Endothelial cell of umbilical vein (primary cell): ENCODE measurements at regions not wholly inside any gene's neighbourhood (a gene's known extent, or its start where the extent isn't known, plus 50 kb on each side); places are given as distances from the start of the nearest gene placed in this dataset.

Experiments
- BruUV-seq: library from RNA; stranded (reverse); fragments of 400-500 nt; replicated peaks from 2 replicates; lab custom pipeline; 2021; lab: Mats Ljungman, UMichigan
- CTCF ChIA-PET: fragments of 300-600, 350-600 bp; sonication (Branson Sonifier 250); formaldehyde crosslinking; loops from one replicate; lab custom pipeline; 2021; ENCODE audit warnings: antibody characterized with exemption, inconsistent platforms; lab: Charles Lee
- POLR2A ChIA-PET: fragments of 300-600, 350-600 bp; sonication (Branson Sonifier 250); formaldehyde crosslinking; loops from one replicate; lab custom pipeline; 2021; ENCODE audit warnings: antibody characterized with exemption, inconsistent platforms; lab: Charles Lee
- DNase-seq: peaks from one replicate; pipeline ENCODE4 v3.0.0-alpha.2; 2011; ENCODE audit warnings: low read depth, low spot score
- FAIRE-seq: peaks from 2 replicates; lab custom pipeline; 2011; peaks lifted over from hg19 to GRCh38; lab: Jason Lieb, UNC
- H2AFZ ChIP-seq: 2 replicates; pipeline ENCODE4 v1.6.0; 2012; ENCODE audit warnings: low read depth, low read length, control low read depth, inconsistent platforms
- H3K27ac ChIP-seq: 2 replicates; pipeline ENCODE4 v1.5.1; 2011; ENCODE audit warnings: low read depth, mild to moderate bottlenecking, control low read depth, low read length, moderate library complexity; ENCODE audit not compliant: insufficient read depth
- H3K27me3 ChIP-seq, 2 experiments: 2 replicates each; pipeline versions ENCODE4 v1.6.0 to v1.6.1; 2011; ENCODE audit warnings: low read length in 2 of 2, mixed read lengths in 1 of 2; ENCODE audit not compliant: control insufficient read depth in 2 of 2, insufficient read depth in 2 of 2
- H3K36me3 ChIP-seq, 2 experiments: 2 replicates in 1 of 2; 3 replicates in 1 of 2; pipeline ENCODE4 v1.5.1; 2011; ENCODE audit warnings: low read length in 2 of 2, mild to moderate bottlenecking in 1 of 2, moderate library complexity in 1 of 2; ENCODE audit not compliant: control insufficient read depth in 2 of 2, insufficient read depth in 2 of 2; ENCODE audit errors: extremely low read depth in 1 of 2
- H3K4me1 ChIP-seq: 3 replicates; pipeline ENCODE4 v1.5.1; 2011; ENCODE audit warnings: mild to moderate bottlenecking, low read length; ENCODE audit not compliant: control insufficient read depth, insufficient read depth; ENCODE audit errors: extremely low read depth
- H3K4me2 ChIP-seq: 2 replicates; pipeline ENCODE4 v1.6.1; 2011; ENCODE audit warnings: low read length, control low read depth, mixed read lengths; ENCODE audit not compliant: insufficient read depth
- H3K4me3 ChIP-seq, 3 experiments: fragments of 200-600 bp in 1 of 3; sonication (generic), shearing (Covaris generic) in 1 of 3; replicated peaks in 1 of 3; 2 replicates each; pipeline ENCODE4 v1.5.1; 2011 to 2016; ENCODE audit warnings: control low read depth in 3 of 3, low read length in 3 of 3, mild to moderate bottlenecking in 2 of 3, inconsistent platforms in 1 of 3, low read depth in 1 of 3, moderate library complexity in 1 of 3; ENCODE audit not compliant: insufficient read depth in 1 of 3
- H3K79me2 ChIP-seq: 2 replicates; pipeline ENCODE4 v1.6.0; 2012; ENCODE audit warnings: low read length, inconsistent platforms; ENCODE audit not compliant: control insufficient read depth, insufficient read depth
- H3K9ac ChIP-seq: replicated peaks from 2 replicates; pipeline ENCODE3; 2011; ENCODE audit warnings: low read length, control low read depth; ENCODE audit not compliant: insufficient read depth; ENCODE audit errors: extremely low read depth
- H3K9me1 ChIP-seq: replicated peaks from 3 replicates; pipeline ENCODE4 v1.6.0; 2011; ENCODE audit warnings: mild to moderate bottlenecking, low read length; ENCODE audit not compliant: control insufficient read depth, insufficient read depth; ENCODE audit errors: extremely low read depth
- H3K9me3 ChIP-seq: replicated peaks from 2 replicates; pipeline ENCODE4 v1.5.1; 2012; ENCODE audit warnings: low read length, inconsistent platforms; ENCODE audit not compliant: control insufficient read depth, insufficient read depth
- H4K20me1 ChIP-seq: replicated peaks from 2 replicates; pipeline ENCODE3; 2011; ENCODE audit warnings: mild to moderate bottlenecking, low read length; ENCODE audit not compliant: control insufficient read depth, insufficient read depth; ENCODE audit errors: extremely low read depth
- CTCF ChIP-seq, 2 donors: IDR thresholded peaks; 1 replicate in 1 of 2; 2 replicates in 1 of 2; pipeline ENCODE4 v1.5.1; 2011; ENCODE audit warnings: low read length in 2 of 2, mild to moderate bottlenecking in 2 of 2, moderate library complexity in 2 of 2, control low read depth in 1 of 2, inconsistent platforms in 1 of 2, low read depth in 1 of 2; ENCODE audit not compliant: insufficient read depth in 1 of 2; ENCODE audit errors: extremely low read depth in 1 of 2
- EZH2 ChIP-seq: IDR thresholded peaks from 2 replicates; pipeline ENCODE4 v1.6.1; 2012; ENCODE audit warnings: borderline replicate concordance, low read depth, mild to moderate bottlenecking, moderate library complexity, low read length, inconsistent platforms; ENCODE audit not compliant: severe bottlenecking
- FOS ChIP-seq: IDR thresholded peaks from 2 replicates; pipeline ENCODE4 v1.6.1; 2011; ENCODE audit warnings: mild to moderate bottlenecking, low read length, moderate library complexity, borderline replicate concordance; ENCODE audit not compliant: insufficient read depth
- GATA2 ChIP-seq: IDR thresholded peaks from 2 replicates; pipeline ENCODE4 v1.7.0; 2011; ENCODE audit warnings: low read depth, mild to moderate bottlenecking, moderate library complexity, mixed read lengths, low read length; ENCODE audit not compliant: insufficient read length, insufficient read depth
- JUN ChIP-seq: IDR thresholded peaks from 2 replicates; pipeline ENCODE4 v1.6.1; 2011; ENCODE audit warnings: borderline replicate concordance, low read depth; ENCODE audit not compliant: insufficient read length, insufficient read depth
- MAX ChIP-seq: IDR thresholded peaks from 2 replicates; pipeline ENCODE4 v1.6.1; 2011; ENCODE audit not compliant: insufficient read depth, insufficient read length
- MYC ChIP-seq: IDR thresholded peaks from one replicate; pipeline ENCODE4 v1.6.1; 2011; ENCODE audit warnings: mild to moderate bottlenecking, low read depth, low read length
- POLR2A ChIP-seq: IDR thresholded peaks from 2 replicates; pipeline ENCODE4 v1.6.1; 2012; ENCODE audit warnings: low read depth, mild to moderate bottlenecking, control low read depth, low read length
- POLR2AphosphoS5 ChIP-seq: IDR thresholded peaks from 2 replicates; pipeline ENCODE4 v1.6.1; 2012; ENCODE audit warnings: low read depth, mild to moderate bottlenecking, control low read depth, low read length, moderate library complexity; ENCODE audit not compliant: insufficient read depth
- dilution Hi-C: fragments of 300-500 bp; cut with MboI; formaldehyde crosslinking; loops from one replicate; pipeline ENCODE4 v1.15.0; 2019; ENCODE audit warnings: low sequenced_read_pairs; ENCODE audit not compliant: extremely low pct_ligation_motif_present
- intact Hi-C: fragments of 100-400 bp; cut with micrococcal nuclease; formaldehyde crosslinking; loops from one replicate; pipeline ENCODE4 v1.10.0; 2022

- no peaks in the 10 kb centered on the region for H3K4me1 ChIP-seq
- POLR2A ChIA-PET, result no interaction called here
- CTCF ChIA-PET, result no interaction called here
- no peak overlapping the region for H3K4me2 ChIP-seq
- H4K20me1 ChIP-seq, result no peaks in the 10 kb centered on the region
- BruUV-seq, result no TSS peak
- no peaks in the 10 kb centered on the region for H3K9me1 ChIP-seq
- H3K27me3 ChIP-seq, result no peaks in the 10 kb centered on the region
- TF ChIP-seq MYC (no peak), FOS (no peak), POLR2AphosphoS5 (no peak), GATA2 (no peak), POLR2A (no peak), JUN (no peak), MAX (no peak), EZH2 (no peak), CTCF (IDR thresholded peaks at IDR 0.05; ENCODE audit: extremely low read depth in 1 of 2, insufficient read depth in 1 of 2, low read depth in 1 of 2, low read length in 2 of 2) (no peak)
- H3K4me3 ChIP-seq, result no peak overlapping the region
- FAIRE-seq, result no peak
- no peaks in the 10 kb centered on the region for H3K79me2 ChIP-seq
- no peaks in the 10 kb centered on the region for H3K36me3 ChIP-seq
- no peak overlapping the region for H3K9ac ChIP-seq
- intact Hi-C loops (no loop called here), dilution Hi-C loops (no loop called here)
- DNase-seq, result no peak
- no peak overlapping the region for H2AFZ ChIP-seq
- H3K9me3 ChIP-seq, result no peaks in the 10 kb centered on the region
- no peak overlapping the region for H3K27ac ChIP-seq
Observed at GRCh38 chr17:73758245-73758644, 114.0 kb upstream of the SDK2 start.
